ENCODE measurements at regions not wholly inside any gene's neighbourhood (a gene's known extent, or its start where the extent isn't known, plus 50 kb on each side); places are given as distances from the start of the nearest gene placed in this dataset.

- TF ChIP-seq, protein P1, sequence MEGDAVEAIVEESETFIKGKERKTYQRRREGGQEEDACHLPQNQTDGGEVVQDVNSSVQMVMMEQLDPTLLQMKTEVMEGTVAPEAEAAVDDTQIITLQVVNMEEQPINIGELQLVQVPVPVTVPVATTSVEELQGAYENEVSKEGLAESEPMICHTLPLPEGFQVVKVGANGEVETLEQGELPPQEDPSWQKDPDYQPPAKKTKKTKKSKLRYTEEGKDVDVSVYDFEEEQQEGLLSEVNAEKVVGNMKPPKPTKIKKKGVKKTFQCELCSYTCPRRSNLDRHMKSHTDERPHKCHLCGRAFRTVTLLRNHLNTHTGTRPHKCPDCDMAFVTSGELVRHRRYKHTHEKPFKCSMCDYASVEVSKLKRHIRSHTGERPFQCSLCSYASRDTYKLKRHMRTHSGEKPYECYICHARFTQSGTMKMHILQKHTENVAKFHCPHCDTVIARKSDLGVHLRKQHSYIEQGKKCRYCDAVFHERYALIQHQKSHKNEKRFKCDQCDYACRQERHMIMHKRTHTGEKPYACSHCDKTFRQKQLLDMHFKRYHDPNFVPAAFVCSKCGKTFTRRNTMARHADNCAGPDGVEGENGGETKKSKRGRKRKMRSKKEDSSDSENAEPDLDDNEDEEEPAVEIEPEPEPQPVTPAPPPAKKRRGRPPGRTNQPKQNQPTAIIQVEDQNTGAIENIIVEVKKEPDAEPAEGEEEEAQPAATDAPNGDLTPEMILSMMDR (IDR thresholded peaks at IDR 0.05): no peak
- no peak for DNase-seq
Measured at GRCh38 chr3:167146911-167147310, 233.2 kb downstream of the ZBBX start.

GRCh38 chr3:167125612-167126407, 254.3 kb downstream of the ZBBX start:
- no peaks in the 10 kb centered on the region for H3K36me3 ChIP-seq
- H3K27me3 ChIP-seq: no peaks in the 10 kb centered on the region
- H3K4me3 ChIP-seq: no peak overlapping the region
- no peaks in the 10 kb centered on the region for H3K9me3 ChIP-seq
- no peak for DNase-seq
- TF ChIP-seq, protein P1 (IDR thresholded peaks at IDR 0.05): no peak
- H3K27ac ChIP-seq: no peak overlapping the region
- intact Hi-C loops (cut with DNase I; ENCODE audit: low total_unique reads): no loop called here
- H3K4me1 ChIP-seq: no peaks in the 10 kb centered on the region

More at GRCh38 chr3:167146911-167147310, 233.2 kb downstream of the ZBBX start:
- Histone ChIP-seq H3K27ac (no peak overlapping the region), H3K9me3 (no peaks in the 10 kb centered on the region), H3K27me3 (no peaks in the 10 kb centered on the region), H3K4me1 (no peaks in the 10 kb centered on the region), H3K4me3 (no peak overlapping the region), H3K36me3 (no peaks in the 10 kb centered on the region)
- intact Hi-C loops (cut with DNase I; ENCODE audit: low total_unique reads): no loop called here

- intact Hi-C loops (cut with DNase I; ENCODE audit: low total_unique reads): no loop called here
- H3K27me3 ChIP-seq: no peaks in the 10 kb centered on the region
- no peak for DNase-seq
- H3K27ac ChIP-seq: no peak overlapping the region
- H3K36me3 ChIP-seq: no peaks in the 10 kb centered on the region
- TF ChIP-seq, protein P1 (IDR thresholded peaks at IDR 0.05): no peak
- no peaks in the 10 kb centered on the region for H3K9me3 ChIP-seq
- no peak overlapping the region for H3K4me3 ChIP-seq
- no peaks in the 10 kb centered on the region for H3K4me1 ChIP-seq
Measured at GRCh38 chr3:167120828-167121227, 259.3 kb downstream of the ZBBX start.

- DNase-seq: no peak
- H3K4me1 ChIP-seq: no peaks in the 10 kb centered on the region
- no peak overlapping the region for H3K4me3 ChIP-seq
- no peaks in the 10 kb centered on the region for H3K36me3 ChIP-seq
- H3K27me3 ChIP-seq: no peaks in the 10 kb centered on the region
- no peaks in the 10 kb centered on the region for H3K9me3 ChIP-seq
- TF ChIP-seq, protein P1 (IDR thresholded peaks at IDR 0.05): no peak
- intact Hi-C loops (cut with DNase I; ENCODE audit: low total_unique reads): no loop called here
- H3K27ac ChIP-seq: no peak overlapping the region
Measured at GRCh38 chr3:167116120-167116922, 263.8 kb downstream of the ZBBX start.

DNA sequence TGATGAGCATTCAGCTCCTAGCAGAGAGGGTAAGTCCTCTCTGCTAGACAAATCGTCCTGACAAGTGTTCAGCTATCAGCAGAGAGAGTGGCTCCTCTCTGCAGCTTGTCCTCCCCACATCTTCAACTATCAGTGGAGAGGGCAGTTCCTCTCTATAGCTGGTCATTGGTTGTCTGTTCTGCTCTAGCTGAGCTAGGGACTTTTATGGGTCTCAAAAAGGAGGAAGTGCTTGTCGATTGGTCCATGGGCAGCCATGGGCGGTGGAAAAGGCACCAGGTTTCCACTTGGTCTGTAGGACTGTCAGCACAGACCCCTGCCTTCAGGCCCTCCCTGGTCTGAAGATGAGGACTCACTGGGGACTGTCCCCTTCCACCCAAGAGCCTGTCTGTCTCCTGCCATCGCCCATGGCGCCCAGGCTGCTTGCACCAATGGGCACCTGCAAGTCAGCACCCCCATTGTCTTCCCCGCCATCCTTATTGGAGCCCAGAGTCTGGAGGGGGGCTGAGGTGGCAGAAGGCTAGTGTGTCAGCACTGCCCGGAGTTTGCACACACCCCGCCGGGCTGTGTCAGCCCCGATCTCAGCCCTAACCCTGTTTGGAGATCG, 264.7 kb downstream of the ZBBX start:
- no peaks in the 10 kb centered on the region for H3K4me1 ChIP-seq
- no peak overlapping the region for H3K27ac ChIP-seq
- DNase-seq: no peak
- H3K36me3 ChIP-seq: no peaks in the 10 kb centered on the region
- H3K27me3 ChIP-seq: no peaks in the 10 kb centered on the region
- TF ChIP-seq, protein P1 (IDR thresholded peaks at IDR 0.05): no peak
- no peaks in the 10 kb centered on the region for H3K9me3 ChIP-seq
- intact Hi-C loops (cut with DNase I; ENCODE audit: low total_unique reads): no loop called here
- H3K4me3 ChIP-seq: no peak overlapping the region

Data from tibial artery (tissue), 4 donors.